Smooth muscle cell (in vitro differentiated cells): ENCODE measurements at regions not wholly inside any gene's neighbourhood (a gene's known extent, or its start where the extent isn't known, plus 50 kb on each side); places are given as distances from the start of the nearest gene placed in this dataset.

Source experiments
- DNase-seq: peaks from one replicate; lab custom pipeline; 2025; ENCODE audit not compliant: unreplicated experiment; lab: John Stamatoyannopoulos, UW
- H2AFZ ChIP-seq: fragments of 200-600 bp; sonication (generic); 2 replicates; pipeline ENCODE4 v1.6.0; 2016; ENCODE audit warnings: antibody characterized with exemption, low read depth, mild to moderate bottlenecking
- H3F3A ChIP-seq: fragments of 200-600 bp; sonication (generic); 2 replicates; pipeline ENCODE4 v1.6.0; 2017; ENCODE audit warnings: antibody characterized with exemption, low read depth
- H3K27ac ChIP-seq: fragments of 200-600 bp; sonication (generic); 2 replicates; pipeline ENCODE4 v1.5.1; 2016; ENCODE audit warnings: low read depth, mild to moderate bottlenecking
- H3K27me3 ChIP-seq: fragments of 200-600 bp; sonication (generic); 2 replicates; pipeline ENCODE4 v1.6.1; 2016; ENCODE audit warnings: low read depth, mild to moderate bottlenecking
- H3K36me3 ChIP-seq: fragments of 200-600 bp; sonication (generic); 2 replicates; pipeline ENCODE4 v1.5.1; 2016; ENCODE audit warnings: low read depth
- H3K4me1 ChIP-seq: fragments of 200-600 bp; sonication (generic); 2 replicates; pipeline ENCODE4 v1.5.1; 2016; ENCODE audit warnings: low read depth
- H3K4me2 ChIP-seq: fragments of 200-600 bp; sonication (generic); 2 replicates; pipeline ENCODE4 v1.6.0; 2016; ENCODE audit warnings: mild to moderate bottlenecking
- H3K4me3 ChIP-seq: fragments of 200-600 bp; sonication (generic); 2 replicates; pipeline ENCODE4 v1.5.1; 2016; ENCODE audit warnings: mild to moderate bottlenecking
- H3K79me2 ChIP-seq: fragments of 200-600 bp; sonication (generic); 2 replicates; pipeline ENCODE4 v1.6.0; 2016; ENCODE audit warnings: low read depth, mild to moderate bottlenecking
- H3K9ac ChIP-seq: fragments of 200-600 bp; sonication (generic); 2 replicates; pipeline ENCODE4 v1.6.0; 2016; ENCODE audit warnings: low read depth
- H3K9me3 ChIP-seq: fragments of 200-600 bp; sonication (generic); replicated peaks from 2 replicates; pipeline ENCODE4 v1.5.1; 2016; ENCODE audit warnings: low read depth
- H4K20me1 ChIP-seq: fragments of 200-600 bp; sonication (generic); 2 replicates; pipeline ENCODE4 v1.6.0; 2016; ENCODE audit warnings: low read depth
- WGBS: methylation state at CpG from one replicate; pipeline ENCODE4 v1.1.7; 2016; ENCODE audit warnings: low lambda C conversion rate; 5-methylcytosine and 5-hydroxymethylcytosine counted together
- TF ChIP-seq, protein P1 (sequence below): fragments of 200-600 bp; sonication (generic); IDR thresholded peaks from 2 replicates; pipeline ENCODE4 v1.5.1; 2017; ENCODE audit warnings: borderline replicate concordance, mild to moderate bottlenecking, antibody characterized with exemption; ENCODE audit not compliant: insufficient read depth, poor library complexity, severe bottlenecking

DNA sequence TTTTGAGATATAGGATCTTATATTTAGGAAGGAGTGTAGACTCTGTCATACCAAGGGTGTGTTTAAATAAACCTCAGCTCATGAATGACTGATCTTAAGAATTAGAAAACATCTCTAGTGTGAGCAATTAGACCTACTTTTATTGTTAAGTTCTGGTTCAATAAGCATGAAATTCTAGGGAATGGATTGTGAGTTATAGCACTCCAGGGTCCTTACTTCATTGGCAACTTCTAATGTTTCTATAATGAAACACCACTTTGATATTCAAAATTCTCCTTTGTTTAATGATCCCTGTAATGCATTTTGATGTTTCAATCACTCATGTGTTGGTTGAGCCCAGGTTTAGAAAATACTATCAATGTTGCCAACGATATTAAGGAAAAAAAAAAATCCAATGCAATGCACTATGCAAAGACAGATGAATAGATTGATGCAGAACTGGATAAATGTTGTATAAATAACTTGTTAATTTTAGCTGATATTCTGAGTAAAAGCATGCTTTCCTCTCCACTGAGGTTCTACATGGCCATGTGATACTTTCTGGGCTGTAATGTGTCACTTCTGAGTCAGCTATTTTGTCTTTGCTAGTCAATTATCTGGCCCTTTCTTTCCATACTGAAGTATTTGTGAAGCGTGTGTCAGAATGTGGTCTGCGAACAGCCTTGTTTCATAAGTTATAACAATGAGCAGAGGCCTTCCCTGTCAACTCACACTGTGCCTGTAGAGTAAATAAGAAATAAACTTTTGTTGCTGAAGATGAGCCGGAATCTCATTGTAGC lies 1035.9 kb downstream of the PLOD2 start:
- no peaks in the 10 kb centered on the region for H4K20me1 ChIP-seq
- no peak overlapping the region for H3K9ac ChIP-seq
- no peaks in the 10 kb centered on the region for H3K9me3 ChIP-seq
- H3K36me3 ChIP-seq, result no peaks in the 10 kb centered on the region
- no peaks in the 10 kb centered on the region for H3K4me1 ChIP-seq
- TF ChIP-seq, protein P1, sequence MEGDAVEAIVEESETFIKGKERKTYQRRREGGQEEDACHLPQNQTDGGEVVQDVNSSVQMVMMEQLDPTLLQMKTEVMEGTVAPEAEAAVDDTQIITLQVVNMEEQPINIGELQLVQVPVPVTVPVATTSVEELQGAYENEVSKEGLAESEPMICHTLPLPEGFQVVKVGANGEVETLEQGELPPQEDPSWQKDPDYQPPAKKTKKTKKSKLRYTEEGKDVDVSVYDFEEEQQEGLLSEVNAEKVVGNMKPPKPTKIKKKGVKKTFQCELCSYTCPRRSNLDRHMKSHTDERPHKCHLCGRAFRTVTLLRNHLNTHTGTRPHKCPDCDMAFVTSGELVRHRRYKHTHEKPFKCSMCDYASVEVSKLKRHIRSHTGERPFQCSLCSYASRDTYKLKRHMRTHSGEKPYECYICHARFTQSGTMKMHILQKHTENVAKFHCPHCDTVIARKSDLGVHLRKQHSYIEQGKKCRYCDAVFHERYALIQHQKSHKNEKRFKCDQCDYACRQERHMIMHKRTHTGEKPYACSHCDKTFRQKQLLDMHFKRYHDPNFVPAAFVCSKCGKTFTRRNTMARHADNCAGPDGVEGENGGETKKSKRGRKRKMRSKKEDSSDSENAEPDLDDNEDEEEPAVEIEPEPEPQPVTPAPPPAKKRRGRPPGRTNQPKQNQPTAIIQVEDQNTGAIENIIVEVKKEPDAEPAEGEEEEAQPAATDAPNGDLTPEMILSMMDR, result no peak
- H3K27ac ChIP-seq, result no peak overlapping the region
- H3K27me3 ChIP-seq, result no peaks in the 10 kb centered on the region
- H3F3A ChIP-seq, result no peaks in the 10 kb centered on the region
- H3K79me2 ChIP-seq, result no peaks in the 10 kb centered on the region
- DNase-seq, result no peak
- 71% methylated on average over 4 of the region's 4 CpGs for WGBS
- no peak overlapping the region for H2AFZ ChIP-seq
- no peak overlapping the region for H3K4me3 ChIP-seq
- H3K4me2 ChIP-seq, result no peak overlapping the region

DNA sequence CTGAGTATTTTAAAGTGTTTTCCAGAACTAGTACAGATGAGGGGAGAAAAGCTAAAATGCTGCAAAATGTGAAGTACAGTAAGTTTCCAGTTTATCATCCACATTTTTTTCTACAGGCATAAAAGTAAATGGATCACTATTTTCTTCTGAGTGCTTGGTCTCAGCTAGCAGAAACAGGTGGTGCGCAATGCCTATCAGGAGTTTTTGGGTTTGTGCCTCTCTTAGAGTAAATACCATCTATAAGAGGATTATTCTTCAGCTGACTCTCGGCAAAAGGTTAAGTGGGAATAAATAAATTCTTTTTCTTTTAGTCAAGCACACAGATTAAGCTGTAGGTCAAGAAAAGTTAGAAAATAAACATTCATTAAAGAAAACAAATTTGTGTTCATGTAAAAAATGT lies 1027.7 kb downstream of the PLOD2 start:
- H3K27ac ChIP-seq, result no peak overlapping the region
- H3K79me2 ChIP-seq, result no peaks in the 10 kb centered on the region
- 79% methylated on average over 2 of the region's 2 CpGs for WGBS
- H3K27me3 ChIP-seq, result no peaks in the 10 kb centered on the region
- no peak overlapping the region for H2AFZ ChIP-seq
- H3K4me3 ChIP-seq, result no peak overlapping the region
- TF ChIP-seq, protein P1, result no peak
- no peak for DNase-seq
- no peaks in the 10 kb centered on the region for H4K20me1 ChIP-seq
- no peaks in the 10 kb centered on the region for H3K9me3 ChIP-seq
- no peak overlapping the region for H3K9ac ChIP-seq
- H3K4me1 ChIP-seq, result no peaks in the 10 kb centered on the region
- no peaks in the 10 kb centered on the region for H3K36me3 ChIP-seq
- no peaks in the 10 kb centered on the region for H3F3A ChIP-seq
- H3K4me2 ChIP-seq, result no peak overlapping the region

DNA sequence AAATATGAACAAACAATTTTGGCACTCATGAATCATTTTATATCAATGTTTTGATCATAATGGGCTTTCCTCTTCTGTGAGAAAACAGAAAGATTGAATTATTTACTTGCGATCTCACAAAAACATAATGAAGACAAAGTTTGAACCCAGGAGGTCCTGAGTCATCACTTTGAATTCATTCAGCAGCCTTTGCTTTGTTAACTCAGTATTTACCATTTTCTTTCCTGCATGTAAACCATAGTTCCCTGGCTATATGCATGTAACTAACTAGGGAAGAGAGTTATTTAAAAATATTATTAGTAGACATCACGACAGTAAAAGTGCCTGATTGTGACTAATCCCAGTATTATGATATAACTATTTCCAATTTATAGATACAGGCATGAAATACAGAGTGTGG lies 1026.2 kb downstream of the PLOD2 start:
- Histone ChIP-seq H3K79me2 (no peaks in the 10 kb centered on the region), H3K9ac (no peak overlapping the region), H3K4me1 (no peaks in the 10 kb centered on the region), H3K4me3 (no peak overlapping the region), H3K4me2 (no peak overlapping the region), H3K27ac (no peak overlapping the region), H3K36me3 (no peaks in the 10 kb centered on the region), H4K20me1 (no peaks in the 10 kb centered on the region), H2AFZ (no peak overlapping the region), H3K9me3 (no peaks in the 10 kb centered on the region), H3K27me3 (no peaks in the 10 kb centered on the region), H3F3A (no peaks in the 10 kb centered on the region)
- no peak for DNase-seq
- TF ChIP-seq, protein P1, result no peak
- WGBS, result 89% methylated on average over 2 of the region's 2 CpGs

DNA sequence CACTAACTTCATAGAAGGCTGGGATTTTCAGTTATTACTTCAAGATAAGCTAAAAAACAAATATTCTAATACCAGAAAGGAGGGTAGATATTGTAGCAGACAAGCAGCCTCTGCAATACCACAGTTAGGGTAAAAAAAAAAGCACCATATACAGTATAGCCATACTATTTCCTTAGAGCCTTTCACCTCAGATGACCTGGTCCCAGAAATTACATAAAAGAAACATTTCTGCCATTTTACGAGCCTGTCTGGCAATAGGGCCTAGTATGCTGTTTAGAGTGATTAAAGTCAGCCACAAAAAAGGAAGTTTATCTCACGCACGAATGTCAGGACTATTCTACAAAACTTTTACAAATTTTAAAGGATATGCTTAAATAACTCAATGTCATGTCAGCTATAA lies 1016.6 kb downstream of the PLOD2 start:
- Histone ChIP-seq H3K4me2 (peak overlapping the region; percentile 30), H3K9ac (no peak overlapping the region), H3K27ac (peak overlapping the region; percentile 43), H4K20me1 (no peaks in the 10 kb centered on the region), H3K79me2 (no peaks in the 10 kb centered on the region), H3K36me3 (no peaks in the 10 kb centered on the region), H3K9me3 (no peaks in the 10 kb centered on the region), H2AFZ (no peak overlapping the region), H3K4me3 (no peak overlapping the region), H3K4me1 (peaks cover 6% of the 10 kb centered on the region), H3F3A (no peaks in the 10 kb centered on the region), H3K27me3 (no peaks in the 10 kb centered on the region)
- DNase-seq, result no peak
- TF ChIP-seq, protein P1, result no peak
- WGBS, result 21% methylated on average over 3 of the region's 3 CpGs
